Epithelial cell of esophagus (primary cell): ENCODE measurements at regions not wholly inside any gene's neighbourhood (a gene's known extent, or its start where the extent isn't known, plus 50 kb on each side); places are given as distances from the start of the nearest gene placed in this dataset.

Experiments
- DNase-seq: peaks from one replicate; pipeline ENCODE4 v3.0.0; 2010; ENCODE audit warnings: low read depth
- H3K4me3 ChIP-seq: 2 replicates; pipeline ENCODE4 v1.5.1; 2011; ENCODE audit warnings: mild to moderate bottlenecking, low read length, control low read depth
- CTCF ChIP-seq: IDR thresholded peaks from 2 replicates; pipeline ENCODE4 v1.5.1; 2011; ENCODE audit warnings: low read depth, mild to moderate bottlenecking, low read length, control low read depth, inconsistent platforms; ENCODE audit not compliant: insufficient read depth; ENCODE audit errors: missing control alignments

GRCh38 chr6:47168180-47168579 lies 126.0 kb upstream of the ADGRF1 start:
- no peak for TF ChIP-seq CTCF
- H3K4me3 ChIP-seq: no peak overlapping the region
- DNase-seq: peak; percentile 100

- no peak for DNase-seq
- no peak for TF ChIP-seq CTCF
- no peak overlapping the region for H3K4me3 ChIP-seq
Observed at GRCh38 chr6:47165918-47166317, 123.8 kb upstream of the ADGRF1 start.

GRCh38 chr6:47164877-47165276 lies 122.7 kb upstream of the ADGRF1 start:
- no peak for DNase-seq
- no peak overlapping the region for H3K4me3 ChIP-seq
- TF ChIP-seq CTCF: no peak

- DNase-seq: no peak
- no peak overlapping the region for H3K4me3 ChIP-seq
- no peak for TF ChIP-seq CTCF
Observed at GRCh38 chr6:47163536-47163935, 121.4 kb upstream of the ADGRF1 start.

GRCh38 chr6:47162793-47163192 lies 120.7 kb upstream of the ADGRF1 start:
- no peak for TF ChIP-seq CTCF
- DNase-seq: no peak
- H3K4me3 ChIP-seq: no peak overlapping the region

- no peak for DNase-seq
- H3K4me3 ChIP-seq: no peak overlapping the region
- no peak for TF ChIP-seq CTCF
Observed at GRCh38 chr6:47162231-47162630, 120.1 kb upstream of the ADGRF1 start.

GRCh38 chr6:47161176-47161687 lies 119.1 kb upstream of the ADGRF1 start:
- peak; percentile 87 for DNase-seq
- no peak overlapping the region for H3K4me3 ChIP-seq

More at GRCh38 chr6:47161176-47161687, 119.1 kb upstream of the ADGRF1 start:
- TF ChIP-seq CTCF: no peak
